A673 (cell line): ENCODE measurements at regions not wholly inside any gene's neighbourhood (a gene's known extent, or its start where the extent isn't known, plus 50 kb on each side); places are given as distances from the start of the nearest gene placed in this dataset.

Experiments
- BruUV-seq: library from RNA; stranded (reverse); fragments of 400-500 nt; replicated peaks from 2 replicates; lab custom pipeline; 2021; lab: Mats Ljungman, UMichigan
- CTCF ChIA-PET: fragments of 300-600 bp; sonication (Branson Sonifier 250); formaldehyde crosslinking; loops from one replicate; lab custom pipeline; 2022; ENCODE audit warnings: antibody characterized with exemption; lab: Charles Lee
- POLR2A ChIA-PET: fragments of 300-600 bp; sonication (Branson Sonifier 250); formaldehyde crosslinking; loops from one replicate; lab custom pipeline; 2022; ENCODE audit warnings: antibody characterized with exemption; ENCODE audit not compliant: low non-redundant PET; lab: Charles Lee
- DNase-seq: peaks from one replicate; pipeline ENCODE4 v3.0.0-alpha.2; 2015; ENCODE audit warnings: low spot score
- H3K27ac ChIP-seq: fragments of 200-600 bp; sonication (generic); 2 replicates; pipeline ENCODE4 v1.5.1; 2016; ENCODE audit warnings: mixed run types, low read depth, mild to moderate bottlenecking, mixed read lengths, antibody characterized with exemption, low read length; ENCODE audit not compliant: poor library complexity, severe bottlenecking
- H3K27me3 ChIP-seq: fragments of 200-600 bp; sonication (generic); replicated peaks from 2 replicates; pipeline ENCODE4 v1.6.1; 2017; ENCODE audit warnings: mixed run types, low read depth, mild to moderate bottlenecking, mixed read lengths, antibody characterized with exemption, low read length; ENCODE audit not compliant: insufficient read depth, poor library complexity
- H3K36me3 ChIP-seq: fragments of 200-600 bp; sonication (generic); 2 replicates; pipeline ENCODE4 v1.6.1; 2016; ENCODE audit warnings: mixed run types, mild to moderate bottlenecking, mixed read lengths, antibody characterized with exemption, low read length; ENCODE audit not compliant: insufficient read depth, poor library complexity, severe bottlenecking
- H3K4me1 ChIP-seq: fragments of 200-600 bp; sonication (generic); 2 replicates; pipeline ENCODE4 v1.6.1; 2017; ENCODE audit warnings: mixed run types, mild to moderate bottlenecking, mixed read lengths, antibody characterized with exemption, low read length; ENCODE audit not compliant: insufficient read depth, poor library complexity, severe bottlenecking
- H3K4me3 ChIP-seq: fragments of 200-600 bp; sonication (generic); 2 replicates; pipeline ENCODE4 v1.5.1; 2016; ENCODE audit warnings: low read depth, mixed run types, mild to moderate bottlenecking, mixed read lengths, low read length; ENCODE audit not compliant: poor library complexity, severe bottlenecking
- H3K9me3 ChIP-seq: fragments of 200-600 bp; sonication (generic); 2 replicates; pipeline ENCODE4 v1.6.1; 2016; ENCODE audit warnings: mixed run types, low read depth, mild to moderate bottlenecking, mixed read lengths, antibody characterized with exemption, low read length; ENCODE audit not compliant: poor library complexity, severe bottlenecking
- CTCF ChIP-seq: fragments of 300-800, 200-600 bp; sonication (generic); conservative IDR thresholded peaks from 2 replicates; pipeline ENCODE4 v1.5.1; 2017; ENCODE audit warnings: low read depth, mild to moderate bottlenecking, antibody characterized with exemption, low read length, moderate library complexity, mixed read lengths
- EZH2 ChIP-seq: fragments of 200-600 bp; sonication (generic); IDR thresholded peaks from 2 replicates; pipeline ENCODE4 v1.6.1; 2017; ENCODE audit warnings: borderline replicate concordance, low read depth, mild to moderate bottlenecking, mixed read lengths, antibody characterized with exemption, low read length; ENCODE audit not compliant: poor library complexity, severe bottlenecking
- intact Hi-C: fragments of 100-400 bp; cut with micrococcal nuclease; formaldehyde crosslinking; loops from one replicate; pipeline ENCODE4 v1.10.0; 2022; ENCODE audit not compliant: unreplicated experiment

- Histone ChIP-seq H3K27ac (no peak overlapping the region), H3K36me3 (no peaks in the 10 kb centered on the region), H3K4me3 (no peak overlapping the region), H3K27me3 (no peaks in the 10 kb centered on the region), H3K4me1 (no peaks in the 10 kb centered on the region), H3K9me3 (no peaks in the 10 kb centered on the region)
- ChIA-PET CTCF (no interaction called here), POLR2A (no interaction called here)
- TF ChIP-seq EZH2 (no peak), CTCF (no peak)
- DNase-seq = no peak
- no TSS peak for BruUV-seq
- intact Hi-C loops = no loop called here
Observed at GRCh38 chr3:76879959-76880358, 159.9 kb upstream of the ROBO2 start.

- TF ChIP-seq EZH2 (no peak), CTCF (no peak)
- intact Hi-C loops = no loop called here
- H3K4me1 ChIP-seq = no peaks in the 10 kb centered on the region
- H3K36me3 ChIP-seq = no peaks in the 10 kb centered on the region
- DNase-seq = no peak
- CTCF ChIA-PET = no interaction called here
- BruUV-seq = no TSS peak
- H3K4me3 ChIP-seq = no peak overlapping the region
- POLR2A ChIA-PET = no interaction called here
- H3K27me3 ChIP-seq = no peaks in the 10 kb centered on the region
- no peaks in the 10 kb centered on the region for H3K9me3 ChIP-seq
- H3K27ac ChIP-seq = no peak overlapping the region
Observed at GRCh38 chr3:76886761-76887500, 153.0 kb upstream of the ROBO2 start.

GRCh38 chr3:76888856-76889255 lies 151.0 kb upstream of the ROBO2 start:
- intact Hi-C loops = no loop called here
- CTCF ChIA-PET = no interaction called here

More at GRCh38 chr3:76888856-76889255, 151.0 kb upstream of the ROBO2 start:
- Histone ChIP-seq H3K27ac (no peak overlapping the region), H3K9me3 (no peaks in the 10 kb centered on the region), H3K4me1 (no peaks in the 10 kb centered on the region), H3K27me3 (no peaks in the 10 kb centered on the region), H3K36me3 (no peaks in the 10 kb centered on the region), H3K4me3 (no peak overlapping the region)
- DNase-seq = no peak
- no TSS peak for BruUV-seq
- POLR2A ChIA-PET = no interaction called here
- TF ChIP-seq CTCF = no peak
- TF ChIP-seq EZH2 = no peak
